Effector memory CD8-positive, alpha-beta T cell (primary cell): ENCODE measurements at regions not wholly inside any gene's neighbourhood (a gene's known extent, or its start where the extent isn't known, plus 50 kb on each side); places are given as distances from the start of the nearest gene placed in this dataset.

Source experiments
- ATAC-seq: fragments of 150-1000 bp; cut with Tn5 transposase; replicated peaks from 2 replicates; pipeline ENCODE4 v1.10.0; 2021; ENCODE audit warnings: mild to moderate bottlenecking, moderate library complexity
- DNase-seq, 3 experiments: peaks; one replicate each; pipeline ENCODE4 v3.0.0; 2021
- H3K27ac Mint-ChIP-seq, 2 donors: one replicate each; pipeline ENCODE4 v1.8.0; 2022; ENCODE audit warnings: mild to moderate bottlenecking in 2 of 2, mixed read lengths in 2 of 2, moderate library complexity in 2 of 2
- H3K27me3 Mint-ChIP-seq, 2 donors: one replicate each; pipeline ENCODE4 v1.8.0; 2022; ENCODE audit warnings: mixed read lengths in 2 of 2
- H3K36me3 Mint-ChIP-seq: one replicate; pipeline ENCODE4 v1.8.0; 2022; ENCODE audit warnings: mild to moderate bottlenecking, moderate library complexity, mixed read lengths; ENCODE audit not compliant: insufficient read depth
- H3K4me1 Mint-ChIP-seq, 2 donors: one replicate each; pipeline ENCODE4 v1.8.0; 2022; ENCODE audit warnings: low read depth in 2 of 2, mixed read lengths in 2 of 2
- H3K4me3 Mint-ChIP-seq, 2 donors: one replicate each; pipeline ENCODE4 v1.8.0; 2022; ENCODE audit warnings: mild to moderate bottlenecking in 2 of 2, mixed read lengths in 2 of 2, moderate library complexity in 2 of 2
- H3K9me3 Mint-ChIP-seq, 2 donors: one replicate each; pipeline ENCODE4 v1.8.0; 2022; ENCODE audit warnings: mixed read lengths in 2 of 2

GRCh38 chr22:27518531-27519340, 282.8 kb downstream of the MN1 start:
- no peak overlapping the region for H3K27ac Mint-ChIP-seq
- DNase-seq: no peak
- peaks cover 17 to 27% of the 10 kb centered on the region in 2 donors for H3K27me3 Mint-ChIP-seq
- ATAC-seq: no peak
- H3K4me1 Mint-ChIP-seq: no peaks in the 10 kb centered on the region
- H3K4me3 Mint-ChIP-seq: no peak overlapping the region
- no peaks in the 10 kb centered on the region for H3K36me3 Mint-ChIP-seq
- no peaks in the 10 kb centered on the region for H3K9me3 Mint-ChIP-seq

DNA sequence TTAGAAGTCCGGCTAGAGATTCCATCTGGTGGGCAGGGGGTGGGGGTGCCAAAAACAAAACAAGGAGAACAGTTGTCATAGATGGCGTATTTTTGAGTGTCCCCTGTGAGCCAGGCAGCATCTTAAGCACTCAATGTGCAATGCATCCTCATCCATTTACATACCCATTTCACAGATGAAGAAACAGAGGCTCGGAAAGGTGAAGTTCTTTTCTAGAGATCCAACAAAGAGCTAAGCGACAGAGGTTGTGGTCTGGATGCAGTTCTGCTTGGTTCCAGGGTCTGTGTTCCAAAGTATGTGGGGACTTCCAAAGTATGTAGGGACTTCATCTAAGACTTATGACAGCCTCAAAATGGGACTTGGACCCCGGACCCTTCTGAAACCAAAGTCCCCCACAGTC, 277.8 kb downstream of the MN1 start:
- no peak overlapping the region for H3K4me3 Mint-ChIP-seq
- H3K27me3 Mint-ChIP-seq: peaks cover 22 to 47% of the 10 kb centered on the region in 2 donors
- ATAC-seq: no peak
- H3K36me3 Mint-ChIP-seq: no peaks in the 10 kb centered on the region
- no peaks in the 10 kb centered on the region for H3K4me1 Mint-ChIP-seq
- no peak overlapping the region for H3K27ac Mint-ChIP-seq
- no peaks in the 10 kb centered on the region for H3K9me3 Mint-ChIP-seq
- DNase-seq: no peak

- Mint-ChIP-seq H3K9me3 (no peaks in the 10 kb centered on the region), H3K27me3 (peaks cover 20 to 51% of the 10 kb centered on the region in 2 donors), H3K4me3 (no peak overlapping the region), H3K27ac (no peak overlapping the region), H3K4me1 (no peaks in the 10 kb centered on the region), H3K36me3 (no peaks in the 10 kb centered on the region)
- no peak for ATAC-seq
- no peak for DNase-seq
Measured at GRCh38 chr22:27525711-27526110, 275.8 kb downstream of the MN1 start.

DNA sequence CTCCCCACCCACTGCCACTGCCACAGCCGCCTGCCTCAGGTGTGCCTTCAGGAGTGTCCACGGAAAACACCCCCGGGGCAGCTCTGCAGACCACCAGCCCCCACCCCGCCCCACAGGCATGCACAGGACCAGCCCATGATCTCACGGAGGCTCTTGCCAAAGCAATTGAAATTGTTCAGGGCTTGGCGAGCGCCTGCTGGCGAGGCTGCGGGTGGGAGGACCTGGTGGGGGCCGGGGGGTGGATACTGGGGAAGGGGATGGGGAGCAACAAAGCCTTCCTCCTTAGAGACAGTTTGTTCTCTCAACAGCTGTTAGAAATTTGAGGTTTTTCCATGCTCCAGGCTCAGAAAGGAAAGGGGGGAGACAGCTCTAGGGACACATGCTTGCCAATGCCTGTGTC, 274.7 kb downstream of the MN1 start:
- H3K27ac Mint-ChIP-seq: no peak overlapping the region

DNA sequence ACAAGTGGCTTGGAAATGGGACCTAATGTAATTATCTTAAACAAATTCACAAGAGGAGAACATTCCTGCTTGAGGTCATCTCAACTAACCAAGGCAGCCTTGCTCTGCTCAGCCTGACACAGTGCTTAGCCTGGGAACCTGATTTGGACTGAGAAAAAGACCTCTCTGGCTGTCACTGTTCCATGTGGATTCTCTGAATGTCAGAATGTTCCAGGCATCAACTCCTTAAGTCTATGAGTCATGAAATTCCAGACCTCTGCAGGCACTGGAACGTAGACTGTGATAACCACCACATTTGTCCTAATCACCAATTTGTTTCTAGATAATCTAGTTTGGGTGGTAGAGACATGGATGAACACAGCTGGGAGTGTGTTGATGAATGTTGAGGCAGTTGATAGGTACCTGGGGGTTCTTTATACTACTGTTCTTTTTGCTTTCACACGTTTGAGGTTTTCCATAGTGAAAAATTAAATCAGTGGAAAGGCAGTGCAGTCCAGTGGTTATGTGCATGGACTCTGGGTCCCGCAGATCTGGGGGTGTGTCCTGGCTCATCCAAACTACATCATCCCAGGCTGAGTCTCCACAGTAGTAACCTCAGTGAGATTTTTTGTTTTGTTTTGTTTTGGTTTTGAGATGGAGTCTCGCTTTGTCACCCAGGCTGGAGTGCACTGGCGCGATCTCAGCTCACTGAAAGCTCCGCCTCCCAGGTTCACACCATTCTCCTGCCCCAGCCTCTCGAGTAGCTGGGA, 269.6 kb downstream of the MN1 start:
- DNase-seq (no peak), ATAC-seq (no peak)
- Mint-ChIP-seq H3K4me3 (no peak overlapping the region), H3K27ac (no peak overlapping the region), H3K9me3 (no peaks in the 10 kb centered on the region), H3K27me3 (peaks cover 9 to 30% of the 10 kb centered on the region in 2 donors), H3K4me1 (no peaks in the 10 kb centered on the region), H3K36me3 (no peaks in the 10 kb centered on the region)

More for the DNA sequence above, 274.7 kb downstream of the MN1 start:
- Mint-ChIP-seq H3K4me3 (no peak overlapping the region), H3K36me3 (no peaks in the 10 kb centered on the region), H3K4me1 (no peaks in the 10 kb centered on the region), H3K9me3 (no peaks in the 10 kb centered on the region), H3K27me3 (peaks cover 18 to 54% of the 10 kb centered on the region in 2 donors)
- DNase-seq: no peak
- no peak for ATAC-seq

DNA sequence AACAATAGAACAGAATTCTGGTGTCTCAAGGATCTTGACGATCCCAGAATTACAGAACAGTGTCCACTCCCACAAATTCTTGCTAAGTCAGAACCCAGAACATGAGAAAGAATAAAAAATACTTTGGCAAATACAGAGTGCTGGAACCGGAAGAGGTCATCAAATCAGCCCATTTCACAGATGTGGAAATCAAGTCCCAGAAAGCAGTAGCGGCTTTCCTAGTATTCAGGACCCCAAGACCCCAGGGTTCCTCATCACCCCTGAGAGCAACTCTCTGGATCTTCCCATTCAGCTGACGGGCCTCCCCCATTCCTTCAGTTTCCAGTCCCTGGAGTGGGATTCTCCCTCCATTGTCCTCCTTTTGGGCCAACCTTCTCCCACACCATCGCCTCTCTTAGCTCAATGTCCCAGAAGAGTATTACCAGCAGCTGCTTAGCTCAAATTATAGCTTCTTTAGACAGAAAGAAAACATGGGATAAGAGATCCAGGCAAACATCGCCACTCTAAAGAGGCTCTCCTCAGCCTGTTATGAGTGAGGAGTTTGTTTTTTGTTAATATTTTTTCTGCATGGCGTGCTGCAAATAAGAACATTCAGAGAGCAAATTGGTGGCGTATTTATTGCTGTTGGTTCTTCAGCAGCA, 268.3 kb downstream of the MN1 start:
- no peaks in the 10 kb centered on the region for H3K9me3 Mint-ChIP-seq
- no peaks in the 10 kb centered on the region for H3K4me1 Mint-ChIP-seq
- H3K27me3 Mint-ChIP-seq: peaks cover 15 to 30% of the 10 kb centered on the region in 2 donors
- no peak overlapping the region for H3K4me3 Mint-ChIP-seq
- DNase-seq (no peak), ATAC-seq (no peak)
- no peak overlapping the region for H3K27ac Mint-ChIP-seq
- no peaks in the 10 kb centered on the region for H3K36me3 Mint-ChIP-seq

- no peaks in the 10 kb centered on the region for H3K9me3 Mint-ChIP-seq
- H3K4me1 Mint-ChIP-seq: no peaks in the 10 kb centered on the region
- no peak overlapping the region for H3K27ac Mint-ChIP-seq
- H3K4me3 Mint-ChIP-seq: no peak overlapping the region
- ATAC-seq: no peak
- H3K27me3 Mint-ChIP-seq: peaks cover 15 to 33% of the 10 kb centered on the region in 2 donors
- DNase-seq: no peak
- no peaks in the 10 kb centered on the region for H3K36me3 Mint-ChIP-seq
Measured at GRCh38 chr22:27534720-27535125, 266.8 kb downstream of the MN1 start.

- Mint-ChIP-seq H3K36me3 (no peaks in the 10 kb centered on the region), H3K27me3 (peaks cover 15 to 31% of the 10 kb centered on the region in 2 donors), H3K4me3 (no peak overlapping the region), H3K9me3 (no peaks in the 10 kb centered on the region), H3K27ac (no peak overlapping the region), H3K4me1 (no peaks in the 10 kb centered on the region)
- DNase-seq (no peak), ATAC-seq (no peak)
Measured at GRCh38 chr22:27535452-27535851, 266.1 kb downstream of the MN1 start.

DNA sequence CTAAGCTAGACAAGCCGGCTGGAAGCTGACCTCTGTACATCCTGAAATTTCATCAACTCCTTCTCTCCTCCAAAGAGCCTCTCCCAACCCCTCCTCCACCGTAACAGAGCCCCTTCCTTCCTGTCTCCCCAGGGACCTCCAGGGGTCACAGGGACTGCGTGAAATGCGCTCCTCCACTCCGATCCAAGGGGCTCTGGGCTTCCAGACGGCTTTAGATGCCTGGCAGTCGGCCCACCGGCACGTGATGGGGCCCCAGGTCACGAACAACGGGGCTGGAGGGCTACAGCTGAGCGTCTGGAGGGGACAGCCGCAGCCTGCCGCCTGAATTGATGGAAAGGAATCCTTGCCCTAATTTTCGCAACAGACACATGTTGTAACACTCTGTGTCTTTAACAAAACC, 264.1 kb downstream of the MN1 start:
- no peaks in the 10 kb centered on the region for H3K36me3 Mint-ChIP-seq
- no peak for DNase-seq
- H3K27me3 Mint-ChIP-seq: peaks cover 15 to 22% of the 10 kb centered on the region in 2 donors
- no peaks in the 10 kb centered on the region for H3K9me3 Mint-ChIP-seq
- H3K4me3 Mint-ChIP-seq: no peak overlapping the region
- no peak for ATAC-seq
- no peaks in the 10 kb centered on the region for H3K4me1 Mint-ChIP-seq
- no peak overlapping the region for H3K27ac Mint-ChIP-seq

- no peak overlapping the region for H3K4me3 Mint-ChIP-seq
Measured at GRCh38 chr22:27538666-27539065, 262.9 kb downstream of the MN1 start.

GRCh38 chr22:27540247-27540646, 261.3 kb downstream of the MN1 start:
- Mint-ChIP-seq H3K4me3 (no peak overlapping the region), H3K27me3 (peaks cover 21 to 27% of the 10 kb centered on the region in 2 donors), H3K4me1 (no peaks in the 10 kb centered on the region), H3K36me3 (no peaks in the 10 kb centered on the region), H3K27ac (no peak overlapping the region), H3K9me3 (no peaks in the 10 kb centered on the region)
- DNase-seq: no peak
- no peak for ATAC-seq

More at GRCh38 chr22:27538666-27539065, 262.9 kb downstream of the MN1 start:
- peaks cover 11 to 19% of the 10 kb centered on the region in 2 donors for H3K27me3 Mint-ChIP-seq
- DNase-seq (no peak), ATAC-seq (no peak)
- no peaks in the 10 kb centered on the region for H3K9me3 Mint-ChIP-seq
- no peaks in the 10 kb centered on the region for H3K4me1 Mint-ChIP-seq
- H3K27ac Mint-ChIP-seq: no peak overlapping the region
- H3K36me3 Mint-ChIP-seq: no peaks in the 10 kb centered on the region

- no peak overlapping the region for H3K27ac Mint-ChIP-seq
- H3K36me3 Mint-ChIP-seq: no peaks in the 10 kb centered on the region
- no peaks in the 10 kb centered on the region for H3K4me1 Mint-ChIP-seq
- peaks cover 27 to 33% of the 10 kb centered on the region in 2 donors for H3K27me3 Mint-ChIP-seq
- no peaks in the 10 kb centered on the region for H3K9me3 Mint-ChIP-seq
- DNase-seq: no peak
- no peak for ATAC-seq
- H3K4me3 Mint-ChIP-seq: no peak overlapping the region
Measured at GRCh38 chr22:27540656-27541396, 260.7 kb downstream of the MN1 start.

GRCh38 chr22:27541836-27542235, 259.7 kb downstream of the MN1 start:
- Mint-ChIP-seq H3K4me3 (no peak overlapping the region), H3K9me3 (no peaks in the 10 kb centered on the region), H3K27ac (no peak overlapping the region), H3K27me3 (peaks cover 33 to 40% of the 10 kb centered on the region in 2 donors), H3K4me1 (no peaks in the 10 kb centered on the region), H3K36me3 (no peaks in the 10 kb centered on the region)
- DNase-seq: no peak
- no peak for ATAC-seq
